ENCODE measurements at regions not wholly inside any gene's neighbourhood (a gene's known extent, or its start where the extent isn't known, plus 50 kb on each side); places are given as distances from the start of the nearest gene placed in this dataset.
"Not testable (repeated sequence)": the region's sequence is repeated elsewhere in the genome, so short reads cannot be mapped to it uniquely, and the experiment has no call there.

GRCh38 chr7:79604841-79605240 lies 151.4 kb upstream of the MAGI2 start:
- Mint-ChIP-seq H3K27ac (no peak overlapping the region), H3K9me3 (no peaks in the 10 kb centered on the region), H3K4me3 (no peak overlapping the region), H3K36me3 (ENCODE audit: low read depth) (no peaks in the 10 kb centered on the region), H3K4me1 (ENCODE audit: low read depth) (no peaks in the 10 kb centered on the region), H3K27me3 (ENCODE audit: insufficient read depth) (no peaks in the 10 kb centered on the region)
- no peak for DNase-seq (ENCODE audit: low spot score)
- intact Hi-C loops (cut with micrococcal nuclease) = no loop called here

- intact Hi-C loops (cut with micrococcal nuclease) = no loop called here
- Mint-ChIP-seq H3K4me1 (ENCODE audit: low read depth) (no peaks in the 10 kb centered on the region), H3K36me3 (ENCODE audit: low read depth) (no peaks in the 10 kb centered on the region)
Observed at GRCh38 chr7:79598351-79598750, 144.9 kb upstream of the MAGI2 start.

GRCh38 chr7:79594671-79595070 lies 141.2 kb upstream of the MAGI2 start:
- H3K4me3 Mint-ChIP-seq; H3K27me3 Mint-ChIP-seq (ENCODE audit: insufficient read depth); H3K4me1 Mint-ChIP-seq (ENCODE audit: low read depth); H3K36me3 Mint-ChIP-seq (ENCODE audit: low read depth); H3K9me3 Mint-ChIP-seq; H3K27ac Mint-ChIP-seq; DNase-seq (ENCODE audit: low spot score); intact Hi-C loops (cut with micrococcal nuclease): not testable (repeated sequence)

More at GRCh38 chr7:79598351-79598750, 144.9 kb upstream of the MAGI2 start:
- no peak overlapping the region for H3K4me3 Mint-ChIP-seq
- no peaks in the 10 kb centered on the region for H3K27me3 Mint-ChIP-seq (ENCODE audit: insufficient read depth)
- H3K9me3 Mint-ChIP-seq = no peaks in the 10 kb centered on the region
- DNase-seq (ENCODE audit: low spot score) = no peak
- no peak overlapping the region for H3K27ac Mint-ChIP-seq

GRCh38 chr7:79593866-79594301 lies 140.4 kb upstream of the MAGI2 start:
- Mint-ChIP-seq H3K9me3 (no peaks in the 10 kb centered on the region), H3K4me1 (ENCODE audit: low read depth) (no peaks in the 10 kb centered on the region), H3K27ac (no peak overlapping the region), H3K4me3 (no peak overlapping the region), H3K36me3 (ENCODE audit: low read depth) (no peaks in the 10 kb centered on the region), H3K27me3 (ENCODE audit: insufficient read depth) (no peaks in the 10 kb centered on the region)
- intact Hi-C loops (cut with micrococcal nuclease) = no loop called here
- no peak for DNase-seq (ENCODE audit: low spot score)

- H3K4me3 Mint-ChIP-seq = no peak overlapping the region
- intact Hi-C loops (cut with micrococcal nuclease) = no loop called here
- no peaks in the 10 kb centered on the region for H3K4me1 Mint-ChIP-seq (ENCODE audit: low read depth)
- DNase-seq (ENCODE audit: low spot score) = no peak
- H3K9me3 Mint-ChIP-seq = no peaks in the 10 kb centered on the region
- no peaks in the 10 kb centered on the region for H3K36me3 Mint-ChIP-seq (ENCODE audit: low read depth)
- H3K27me3 Mint-ChIP-seq (ENCODE audit: insufficient read depth) = no peaks in the 10 kb centered on the region
- no peak overlapping the region for H3K27ac Mint-ChIP-seq
Observed at GRCh38 chr7:79590916-79591623, 137.6 kb upstream of the MAGI2 start.

- no peaks in the 10 kb centered on the region for H3K27me3 Mint-ChIP-seq (ENCODE audit: insufficient read depth)
- H3K36me3 Mint-ChIP-seq (ENCODE audit: low read depth) = no peaks in the 10 kb centered on the region
- no peak for DNase-seq (ENCODE audit: low spot score)
- H3K4me1 Mint-ChIP-seq (ENCODE audit: low read depth) = no peaks in the 10 kb centered on the region
- intact Hi-C loops (cut with micrococcal nuclease) = no loop called here
- no peak overlapping the region for H3K27ac Mint-ChIP-seq
- H3K4me3 Mint-ChIP-seq = no peak overlapping the region
- no peaks in the 10 kb centered on the region for H3K9me3 Mint-ChIP-seq
Observed at GRCh38 chr7:79590391-79590790, 136.9 kb upstream of the MAGI2 start.

GRCh38 chr7:79570903-79571302 lies 117.4 kb upstream of the MAGI2 start:
- no peak for DNase-seq (ENCODE audit: low spot score)
- Mint-ChIP-seq H3K4me1 (ENCODE audit: low read depth) (no peaks in the 10 kb centered on the region), H3K27ac (no peak overlapping the region), H3K4me3 (no peak overlapping the region), H3K27me3 (ENCODE audit: insufficient read depth) (no peaks in the 10 kb centered on the region), H3K36me3 (ENCODE audit: low read depth) (no peaks in the 10 kb centered on the region), H3K9me3 (no peaks in the 10 kb centered on the region)
- intact Hi-C loops (cut with micrococcal nuclease) = no loop called here

- Mint-ChIP-seq H3K4me3 (no peak overlapping the region), H3K36me3 (ENCODE audit: low read depth) (no peaks in the 10 kb centered on the region)
Observed at GRCh38 chr7:79563821-79564522, 110.5 kb upstream of the MAGI2 start.

GRCh38 chr7:79555571-79555970 lies 102.1 kb upstream of the MAGI2 start:
- Mint-ChIP-seq H3K4me3 (no peak overlapping the region), H3K27ac (no peak overlapping the region), H3K27me3 (ENCODE audit: insufficient read depth) (no peaks in the 10 kb centered on the region), H3K4me1 (ENCODE audit: low read depth) (no peaks in the 10 kb centered on the region), H3K9me3 (no peaks in the 10 kb centered on the region), H3K36me3 (ENCODE audit: low read depth) (no peaks in the 10 kb centered on the region)
- intact Hi-C loops (cut with micrococcal nuclease) = no loop called here
- DNase-seq (ENCODE audit: low spot score) = no peak

More at GRCh38 chr7:79563821-79564522, 110.5 kb upstream of the MAGI2 start:
- H3K4me1 Mint-ChIP-seq (ENCODE audit: low read depth) = no peaks in the 10 kb centered on the region
- H3K27ac Mint-ChIP-seq = no peak overlapping the region
- no peaks in the 10 kb centered on the region for H3K9me3 Mint-ChIP-seq
- H3K27me3 Mint-ChIP-seq (ENCODE audit: insufficient read depth) = peaks cover 1% of the 10 kb centered on the region
- intact Hi-C loops (cut with micrococcal nuclease) = no loop called here
- DNase-seq (ENCODE audit: low spot score) = no peak

- no peak overlapping the region for H3K4me3 Mint-ChIP-seq
- H3K27me3 Mint-ChIP-seq (ENCODE audit: insufficient read depth) = no peaks in the 10 kb centered on the region
- H3K36me3 Mint-ChIP-seq (ENCODE audit: low read depth) = no peaks in the 10 kb centered on the region
- intact Hi-C loops (cut with micrococcal nuclease) = no loop called here
- no peaks in the 10 kb centered on the region for H3K4me1 Mint-ChIP-seq (ENCODE audit: low read depth)
- no peak for DNase-seq (ENCODE audit: low spot score)
- no peak overlapping the region for H3K27ac Mint-ChIP-seq
- H3K9me3 Mint-ChIP-seq = no peaks in the 10 kb centered on the region
Observed at GRCh38 chr7:79553811-79554555, 100.5 kb upstream of the MAGI2 start.

GRCh38 chr7:79552463-79552862 lies 99.0 kb upstream of the MAGI2 start:
- Mint-ChIP-seq H3K9me3 (no peaks in the 10 kb centered on the region), H3K4me1 (ENCODE audit: low read depth) (no peaks in the 10 kb centered on the region), H3K4me3 (no peak overlapping the region), H3K27me3 (ENCODE audit: insufficient read depth) (no peaks in the 10 kb centered on the region), H3K27ac (no peak overlapping the region), H3K36me3 (ENCODE audit: low read depth) (no peaks in the 10 kb centered on the region)
- DNase-seq (ENCODE audit: low spot score) = no peak
- intact Hi-C loops (cut with micrococcal nuclease) = no loop called here

GRCh38 chr7:79548727-79549126 lies 95.3 kb upstream of the MAGI2 start:
- H3K36me3 Mint-ChIP-seq (ENCODE audit: low read depth) = no peaks in the 10 kb centered on the region
- no peak overlapping the region for H3K27ac Mint-ChIP-seq
- no peaks in the 10 kb centered on the region for H3K4me1 Mint-ChIP-seq (ENCODE audit: low read depth)

GRCh38 chr7:79547132-79547531 lies 93.7 kb upstream of the MAGI2 start:
- H3K27me3 Mint-ChIP-seq (ENCODE audit: insufficient read depth) = no peaks in the 10 kb centered on the region
- no peak overlapping the region for H3K27ac Mint-ChIP-seq
- intact Hi-C loops (cut with micrococcal nuclease) = no loop called here
- H3K9me3 Mint-ChIP-seq = no peaks in the 10 kb centered on the region
- DNase-seq (ENCODE audit: low spot score) = no peak
- no peak overlapping the region for H3K4me3 Mint-ChIP-seq
- no peaks in the 10 kb centered on the region for H3K4me1 Mint-ChIP-seq (ENCODE audit: low read depth)
- H3K36me3 Mint-ChIP-seq (ENCODE audit: low read depth) = no peaks in the 10 kb centered on the region

More at GRCh38 chr7:79548727-79549126, 95.3 kb upstream of the MAGI2 start:
- H3K9me3 Mint-ChIP-seq = no peaks in the 10 kb centered on the region
- H3K27me3 Mint-ChIP-seq (ENCODE audit: insufficient read depth) = no peaks in the 10 kb centered on the region
- DNase-seq (ENCODE audit: low spot score) = no peak
- intact Hi-C loops (cut with micrococcal nuclease) = no loop called here
- H3K4me3 Mint-ChIP-seq = no peak overlapping the region

Data from activated T-helper 1 cell treated with anti-CD3 and anti-CD28 coated beads, Interleukin-12 subunit alpha, Interleukin-12 subunit beta, Interleukin-2, Interleukin-4 antibody, amounts not matched to agents 30 ng/mL and 10 ng/mL and 1 ng/mL, durations not matched to agents 14 hours and 24 hours and 36 hours (primary cell).